Stimulated activated naive CD8-positive, alpha-beta T cell treated with anti-CD3 and anti-CD28 coated beads, Interleukin-15, Interleukin-2, amounts not matched to agents 100 ng/mL and 50 ng/mL, for 24 hours (primary cell): ENCODE measurements at regions not wholly inside any gene's neighbourhood (a gene's known extent, or its start where the extent isn't known, plus 50 kb on each side); places are given as distances from the start of the nearest gene placed in this dataset.

Experiments used
- H3K27ac Mint-ChIP-seq: one replicate; pipeline ENCODE4 v1.8.0; 2021; ENCODE audit warnings: mild to moderate bottlenecking, mixed read lengths
- H3K27me3 Mint-ChIP-seq: one replicate; pipeline ENCODE4 v1.8.0; 2021; ENCODE audit warnings: mixed read lengths
- H3K36me3 Mint-ChIP-seq: one replicate; pipeline ENCODE4 v1.8.0; 2021; ENCODE audit warnings: low read depth, mixed read lengths
- H3K4me1 Mint-ChIP-seq: one replicate; pipeline ENCODE4 v1.8.0; 2021; ENCODE audit warnings: low read depth, mixed read lengths
- H3K4me3 Mint-ChIP-seq: one replicate; pipeline ENCODE4 v1.8.0; 2021; ENCODE audit warnings: mild to moderate bottlenecking, mixed read lengths
- H3K9me3 Mint-ChIP-seq: one replicate; pipeline ENCODE4 v1.8.0; 2021; ENCODE audit warnings: mixed read lengths

DNA sequence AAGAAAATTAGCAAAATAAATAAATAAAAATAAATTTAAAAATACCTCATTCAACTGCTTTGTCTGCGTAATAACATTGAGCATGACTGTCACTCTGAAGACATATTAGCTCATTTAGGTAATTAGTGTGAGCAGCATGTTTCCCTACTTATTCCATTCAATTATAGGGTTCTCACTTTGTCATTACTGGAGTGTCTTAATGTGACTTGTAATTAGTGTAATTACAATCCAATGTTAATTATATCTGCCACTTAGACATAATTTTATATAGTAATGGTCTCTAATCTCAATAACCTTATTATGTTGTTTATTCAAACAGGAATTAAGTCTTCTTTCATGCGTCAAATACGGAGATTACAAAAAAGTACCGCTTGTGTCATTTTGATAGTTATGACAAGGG lies 893.9 kb upstream of the ACVR2A start:
- H3K4me3 Mint-ChIP-seq = no peak overlapping the region
- H3K36me3 Mint-ChIP-seq = no peaks in the 10 kb centered on the region

GRCh38 chr2:146950361-146950760 lies 894.5 kb upstream of the ACVR2A start:
- H3K9me3 Mint-ChIP-seq = peaks cover 11% of the 10 kb centered on the region
- no peaks in the 10 kb centered on the region for H3K27me3 Mint-ChIP-seq

More for the DNA sequence above, 893.9 kb upstream of the ACVR2A start:
- Mint-ChIP-seq H3K4me1 (no peaks in the 10 kb centered on the region), H3K27me3 (no peaks in the 10 kb centered on the region), H3K9me3 (peaks cover 6% of the 10 kb centered on the region), H3K27ac (no peak overlapping the region)

GRCh38 chr2:146949400-146949799 lies 895.4 kb upstream of the ACVR2A start:
- Mint-ChIP-seq H3K36me3 (no peaks in the 10 kb centered on the region), H3K9me3 (peaks cover 11% of the 10 kb centered on the region), H3K27ac (no peak overlapping the region), H3K4me1 (no peaks in the 10 kb centered on the region), H3K27me3 (no peaks in the 10 kb centered on the region), H3K4me3 (no peak overlapping the region)

More at GRCh38 chr2:146950361-146950760, 894.5 kb upstream of the ACVR2A start:
- Mint-ChIP-seq H3K27ac (no peak overlapping the region), H3K36me3 (no peaks in the 10 kb centered on the region), H3K4me1 (no peaks in the 10 kb centered on the region), H3K4me3 (no peak overlapping the region)

- H3K36me3 Mint-ChIP-seq = no peaks in the 10 kb centered on the region
- H3K27ac Mint-ChIP-seq = no peak overlapping the region
- no peaks in the 10 kb centered on the region for H3K27me3 Mint-ChIP-seq
- no peaks in the 10 kb centered on the region for H3K4me1 Mint-ChIP-seq
- peaks cover 11% of the 10 kb centered on the region for H3K9me3 Mint-ChIP-seq
- no peak overlapping the region for H3K4me3 Mint-ChIP-seq
Observed at GRCh38 chr2:146944601-146945000, 900.2 kb upstream of the ACVR2A start.

DNA sequence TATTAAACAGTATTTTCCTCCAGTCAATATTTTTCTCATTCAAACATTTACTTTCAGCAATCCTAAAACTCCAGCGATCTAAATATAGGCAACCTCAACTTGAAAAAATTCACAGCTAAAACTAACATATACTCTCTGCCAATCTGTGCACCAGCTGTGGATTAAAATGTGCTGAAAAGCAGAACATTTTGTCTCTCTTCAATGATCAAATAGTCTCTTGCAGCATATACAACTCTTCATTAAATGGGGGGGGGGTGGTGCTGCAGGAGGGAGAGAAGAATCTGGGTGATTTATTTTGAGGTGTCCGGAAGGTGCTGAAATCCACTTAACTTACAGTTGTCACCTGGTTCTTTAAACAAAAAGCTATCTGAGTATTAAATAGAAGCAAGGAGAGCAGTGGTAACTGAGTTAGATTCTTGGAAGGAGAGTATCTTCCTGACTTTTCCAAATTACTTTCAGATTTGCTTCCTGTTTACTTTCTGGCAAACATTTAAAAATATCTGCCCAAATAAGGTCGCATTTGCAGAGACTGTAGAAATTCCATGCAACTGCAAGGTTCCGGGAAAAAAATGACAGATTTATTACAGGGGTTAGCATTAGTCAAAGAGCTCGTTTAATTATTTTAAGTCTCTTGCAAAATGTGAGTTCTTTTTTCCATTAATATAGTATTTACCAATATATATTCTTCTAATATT lies 904.7 kb upstream of the ACVR2A start:
- Mint-ChIP-seq H3K36me3 (no peaks in the 10 kb centered on the region), H3K4me3 (no peak overlapping the region), H3K4me1 (no peaks in the 10 kb centered on the region), H3K27ac (no peak overlapping the region), H3K9me3 (no peaks in the 10 kb centered on the region), H3K27me3 (no peaks in the 10 kb centered on the region)

GRCh38 chr2:146934921-146935320 lies 909.9 kb upstream of the ACVR2A start:
- Mint-ChIP-seq H3K27ac (no peak overlapping the region), H3K36me3 (no peaks in the 10 kb centered on the region), H3K9me3 (peaks cover 5% of the 10 kb centered on the region), H3K4me1 (no peaks in the 10 kb centered on the region), H3K27me3 (no peaks in the 10 kb centered on the region), H3K4me3 (no peak overlapping the region)

DNA sequence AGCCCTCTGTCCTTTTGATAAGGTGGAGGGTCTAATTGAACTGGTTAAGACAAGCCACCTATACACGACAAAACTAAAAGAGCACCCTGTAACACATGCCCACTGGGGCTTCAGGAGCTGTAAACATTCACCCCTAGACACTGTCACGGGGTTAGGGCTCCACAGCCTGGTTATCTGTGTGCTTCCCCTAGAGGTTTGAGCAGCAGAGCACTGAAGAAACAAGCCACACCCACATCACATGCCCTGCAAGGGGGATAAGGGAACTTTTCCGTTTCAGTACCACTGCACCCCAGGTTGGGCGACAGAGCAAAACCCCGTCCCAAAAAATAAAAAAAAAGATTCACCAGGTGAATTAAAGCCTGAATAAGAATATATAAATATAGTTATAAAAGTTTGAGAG lies 913.7 kb upstream of the ACVR2A start:
- Mint-ChIP-seq H3K4me1 (no peaks in the 10 kb centered on the region), H3K36me3 (no peaks in the 10 kb centered on the region), H3K27me3 (no peaks in the 10 kb centered on the region), H3K27ac (no peak overlapping the region), H3K4me3 (no peak overlapping the region), H3K9me3 (peaks cover 5% of the 10 kb centered on the region)

- no peak overlapping the region for H3K27ac Mint-ChIP-seq
Observed at GRCh38 chr2:146927080-146927711, 917.6 kb upstream of the ACVR2A start.

GRCh38 chr2:146918280-146918679 lies 926.5 kb upstream of the ACVR2A start:
- no peaks in the 10 kb centered on the region for H3K27me3 Mint-ChIP-seq
- H3K36me3 Mint-ChIP-seq = no peaks in the 10 kb centered on the region
- no peak overlapping the region for H3K27ac Mint-ChIP-seq
- no peaks in the 10 kb centered on the region for H3K9me3 Mint-ChIP-seq
- no peak overlapping the region for H3K4me3 Mint-ChIP-seq
- no peaks in the 10 kb centered on the region for H3K4me1 Mint-ChIP-seq

More at GRCh38 chr2:146927080-146927711, 917.6 kb upstream of the ACVR2A start:
- Mint-ChIP-seq H3K4me3 (no peak overlapping the region), H3K9me3 (no peaks in the 10 kb centered on the region), H3K4me1 (no peaks in the 10 kb centered on the region), H3K36me3 (no peaks in the 10 kb centered on the region), H3K27me3 (no peaks in the 10 kb centered on the region)

GRCh38 chr2:146917431-146918042 lies 927.3 kb upstream of the ACVR2A start:
- no peaks in the 10 kb centered on the region for H3K36me3 Mint-ChIP-seq
- no peak overlapping the region for H3K4me3 Mint-ChIP-seq
- no peaks in the 10 kb centered on the region for H3K27me3 Mint-ChIP-seq
- H3K27ac Mint-ChIP-seq = no peak overlapping the region
- no peaks in the 10 kb centered on the region for H3K9me3 Mint-ChIP-seq
- H3K4me1 Mint-ChIP-seq = no peaks in the 10 kb centered on the region

DNA sequence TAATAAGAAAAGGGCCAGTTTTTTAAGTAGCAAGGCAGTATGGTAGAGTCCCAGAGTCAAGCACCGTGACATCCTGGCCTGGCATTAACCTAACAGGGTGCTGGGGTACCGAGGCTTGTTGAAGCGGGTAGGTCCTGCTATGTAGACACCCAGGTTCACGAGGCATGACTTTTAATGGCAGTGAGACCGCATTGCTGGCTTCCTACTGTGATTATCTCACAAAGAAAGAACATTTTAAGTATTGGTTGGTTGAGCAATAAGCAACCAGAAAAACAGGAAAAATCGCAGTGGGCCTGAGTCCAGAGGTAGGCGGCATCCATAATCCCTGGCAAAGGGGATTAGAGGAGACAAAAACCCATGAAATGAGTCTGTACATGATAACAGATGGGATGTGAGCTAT lies 927.9 kb upstream of the ACVR2A start:
- H3K4me3 Mint-ChIP-seq = no peak overlapping the region
- H3K27ac Mint-ChIP-seq = no peak overlapping the region
- H3K27me3 Mint-ChIP-seq = no peaks in the 10 kb centered on the region
- no peaks in the 10 kb centered on the region for H3K9me3 Mint-ChIP-seq
- H3K36me3 Mint-ChIP-seq = no peaks in the 10 kb centered on the region
- H3K4me1 Mint-ChIP-seq = no peaks in the 10 kb centered on the region

- H3K4me3 Mint-ChIP-seq = no peak overlapping the region
- H3K4me1 Mint-ChIP-seq = no peaks in the 10 kb centered on the region
- no peaks in the 10 kb centered on the region for H3K27me3 Mint-ChIP-seq
- H3K36me3 Mint-ChIP-seq = no peaks in the 10 kb centered on the region
- H3K27ac Mint-ChIP-seq = no peak overlapping the region
- no peaks in the 10 kb centered on the region for H3K9me3 Mint-ChIP-seq
Observed at GRCh38 chr2:146913476-146913875, 931.4 kb upstream of the ACVR2A start.

- Mint-ChIP-seq H3K36me3 (no peaks in the 10 kb centered on the region), H3K9me3 (no peaks in the 10 kb centered on the region), H3K4me3 (no peak overlapping the region), H3K27me3 (no peaks in the 10 kb centered on the region), H3K4me1 (no peaks in the 10 kb centered on the region), H3K27ac (no peak overlapping the region)
Observed at GRCh38 chr2:146912536-146912935, 932.3 kb upstream of the ACVR2A start.

GRCh38 chr2:146908776-146909175 lies 936.1 kb upstream of the ACVR2A start:
- H3K9me3 Mint-ChIP-seq = peaks cover 6% of the 10 kb centered on the region
- H3K36me3 Mint-ChIP-seq = no peaks in the 10 kb centered on the region
- no peak overlapping the region for H3K27ac Mint-ChIP-seq
- H3K4me3 Mint-ChIP-seq = no peak overlapping the region
- no peaks in the 10 kb centered on the region for H3K27me3 Mint-ChIP-seq
- no peaks in the 10 kb centered on the region for H3K4me1 Mint-ChIP-seq

DNA sequence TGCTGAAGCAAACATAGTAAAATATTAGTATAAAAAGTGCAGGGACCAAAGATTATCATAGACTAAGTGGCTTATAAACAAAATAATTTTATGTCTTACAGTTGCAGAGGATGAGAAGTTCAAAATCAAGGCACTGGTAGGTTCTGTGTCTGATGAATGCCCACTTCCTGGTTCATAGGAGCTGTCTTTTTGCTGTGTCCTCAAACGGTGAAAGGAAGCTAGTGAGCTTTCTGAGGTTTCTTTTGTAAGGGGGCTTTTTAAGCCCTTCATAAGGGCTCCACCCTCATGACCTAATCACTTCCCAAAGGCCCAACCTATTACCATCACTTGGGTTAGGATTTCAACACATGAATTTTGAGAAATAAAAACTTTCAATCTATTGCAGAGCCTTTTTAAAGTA lies 946.7 kb upstream of the ACVR2A start:
- no peaks in the 10 kb centered on the region for H3K27me3 Mint-ChIP-seq
- no peaks in the 10 kb centered on the region for H3K36me3 Mint-ChIP-seq
- H3K9me3 Mint-ChIP-seq = no peaks in the 10 kb centered on the region
- no peak overlapping the region for H3K27ac Mint-ChIP-seq
- H3K4me3 Mint-ChIP-seq = no peak overlapping the region
- no peaks in the 10 kb centered on the region for H3K4me1 Mint-ChIP-seq
